HG02759 (cell line): ENCODE measurements at regions not wholly inside any gene's neighbourhood (a gene's known extent, or its start where the extent isn't known, plus 50 kb on each side); places are given as distances from the start of the nearest gene placed in this dataset.
"Not testable (repeated sequence)": the region's sequence is repeated elsewhere in the genome, so short reads cannot be mapped to it uniquely, and the experiment has no call there.

Experiments
- ATAC-seq: cut with Tn5 transposase; IDR thresholded peaks from one replicate; pipeline ENCODE4 v1.9.1; 2021; ENCODE audit warnings: mild to moderate bottlenecking, moderate library complexity; ENCODE audit not compliant: unreplicated experiment

DNA sequence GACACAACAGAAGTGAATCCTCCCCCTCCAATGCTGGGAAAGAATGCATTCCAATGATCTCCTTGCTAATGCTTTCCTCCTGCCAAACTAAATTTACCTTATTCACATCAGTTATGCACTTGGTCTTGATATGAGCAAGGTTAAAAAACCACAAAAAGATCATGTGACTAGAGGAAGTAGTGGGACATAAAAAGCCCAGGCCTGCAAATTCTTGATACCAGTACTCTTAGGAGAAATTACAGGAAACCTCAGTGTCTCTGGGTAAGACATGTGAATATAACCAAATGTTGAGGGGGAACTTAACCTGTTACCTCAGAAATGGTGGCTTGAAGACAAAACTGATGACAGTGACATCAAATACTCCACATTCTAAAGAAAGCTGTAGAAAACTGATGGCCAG, 427.1 kb downstream of the RPS29 start:
- ATAC-seq, result no peak

GRCh38 chr14:49139593-49139992, 446.6 kb downstream of the RPS29 start:
- ATAC-seq, result no peak

DNA sequence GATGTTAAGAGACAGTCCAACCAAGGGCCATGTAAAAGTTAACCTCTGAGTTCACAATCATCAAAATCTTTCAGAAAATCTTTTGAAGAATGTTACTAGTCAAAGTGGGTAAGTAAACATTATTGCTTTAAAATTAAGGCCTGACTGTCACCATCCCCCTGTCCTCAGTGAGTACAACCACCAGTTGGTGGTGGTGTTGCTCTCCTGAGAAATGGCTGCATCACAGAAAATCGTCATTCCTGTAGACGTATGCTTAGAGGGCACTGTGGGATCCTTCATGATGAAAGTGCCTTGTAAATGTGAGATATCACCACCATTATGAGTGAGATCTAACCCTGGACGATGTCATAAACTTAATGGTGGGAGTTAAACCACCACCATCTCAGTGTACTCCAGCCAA, 451.2 kb downstream of the RPS29 start:
- ATAC-seq, result no peak

- no peak for ATAC-seq
These were observed 464.9 kb downstream of the RPS29 start for GRCh38 chr14:49121246-49121645.

- no peak for ATAC-seq
These were observed 471.9 kb downstream of the RPS29 start for GRCh38 chr14:49114161-49114893.

- ATAC-seq, result no peak
These were observed 479.2 kb downstream of the RPS29 start for GRCh38 chr14:49106741-49107667.

GRCh38 chr14:49105956-49106355, 480.2 kb downstream of the RPS29 start:
- no peak for ATAC-seq

GRCh38 chr14:49105512-49105911, 480.7 kb downstream of the RPS29 start:
- no peak for ATAC-seq

- no peak for ATAC-seq
These were observed 493.8 kb downstream of the RPS29 start for GRCh38 chr14:49092345-49092744.

DNA sequence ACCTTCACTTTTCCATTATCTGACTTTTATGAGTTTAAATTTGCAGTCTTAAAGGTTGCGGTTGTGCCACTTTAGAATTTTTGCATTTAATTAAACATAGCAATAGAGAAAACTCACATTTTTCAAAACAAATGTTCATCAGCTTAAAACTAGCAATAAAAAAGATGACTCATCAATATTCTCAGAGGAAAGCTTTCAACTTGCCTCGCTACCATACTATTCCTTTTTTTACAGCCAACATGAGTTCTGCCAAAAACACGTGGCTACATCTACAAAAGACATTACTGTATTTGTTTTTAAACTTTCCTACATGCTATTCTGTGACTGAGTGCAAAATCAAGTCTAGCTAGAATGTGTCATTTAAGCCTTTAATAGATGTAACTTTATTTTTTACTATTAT, 497.1 kb downstream of the RPS29 start:
- no peak for ATAC-seq

DNA sequence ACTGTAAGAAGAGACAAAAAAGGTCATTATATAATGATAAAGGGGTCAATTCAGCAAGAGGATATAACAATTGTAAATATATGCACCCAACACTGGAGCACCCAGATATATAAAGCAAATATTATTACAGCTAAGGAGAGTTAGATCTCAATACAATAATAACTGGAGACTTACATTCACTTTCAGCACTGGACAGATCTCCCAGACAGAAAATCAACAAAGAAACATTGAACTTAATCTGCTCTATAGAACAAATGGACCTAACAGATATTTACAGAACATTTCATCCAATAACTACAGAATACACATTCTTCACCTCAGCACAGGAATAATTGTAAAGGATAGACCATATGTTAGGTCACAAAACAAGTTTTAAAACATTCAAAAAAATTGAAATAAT, 512.9 kb downstream of the RPS29 start:
- not testable (repeated sequence) for ATAC-seq

DNA sequence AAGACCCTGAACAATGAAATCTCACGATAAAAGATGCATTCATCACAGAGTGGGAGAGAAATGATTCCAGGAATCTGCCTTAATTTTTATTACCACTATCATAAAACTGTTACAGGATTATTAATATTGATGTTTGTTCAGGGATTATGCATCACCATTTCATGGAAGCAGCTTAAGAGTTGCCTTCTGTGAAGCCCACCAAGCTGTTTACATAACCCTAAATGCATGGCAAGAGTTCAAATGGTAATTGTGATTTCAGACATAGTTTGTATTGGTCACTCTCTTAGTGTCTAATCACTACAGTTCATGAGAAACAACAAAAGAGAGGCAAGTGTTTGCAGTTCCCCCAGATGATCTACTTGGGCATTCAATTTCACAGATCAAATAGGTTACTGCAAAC, 527.7 kb downstream of the RPS29 start:
- no peak for ATAC-seq

- no peak for ATAC-seq
These were observed 528.2 kb downstream of the RPS29 start for GRCh38 chr14:49057838-49058510.

- no peak for ATAC-seq
These were observed 530.2 kb downstream of the RPS29 start for GRCh38 chr14:49056021-49056420.

GRCh38 chr14:49052521-49052920, 533.7 kb downstream of the RPS29 start:
- no peak for ATAC-seq

DNA sequence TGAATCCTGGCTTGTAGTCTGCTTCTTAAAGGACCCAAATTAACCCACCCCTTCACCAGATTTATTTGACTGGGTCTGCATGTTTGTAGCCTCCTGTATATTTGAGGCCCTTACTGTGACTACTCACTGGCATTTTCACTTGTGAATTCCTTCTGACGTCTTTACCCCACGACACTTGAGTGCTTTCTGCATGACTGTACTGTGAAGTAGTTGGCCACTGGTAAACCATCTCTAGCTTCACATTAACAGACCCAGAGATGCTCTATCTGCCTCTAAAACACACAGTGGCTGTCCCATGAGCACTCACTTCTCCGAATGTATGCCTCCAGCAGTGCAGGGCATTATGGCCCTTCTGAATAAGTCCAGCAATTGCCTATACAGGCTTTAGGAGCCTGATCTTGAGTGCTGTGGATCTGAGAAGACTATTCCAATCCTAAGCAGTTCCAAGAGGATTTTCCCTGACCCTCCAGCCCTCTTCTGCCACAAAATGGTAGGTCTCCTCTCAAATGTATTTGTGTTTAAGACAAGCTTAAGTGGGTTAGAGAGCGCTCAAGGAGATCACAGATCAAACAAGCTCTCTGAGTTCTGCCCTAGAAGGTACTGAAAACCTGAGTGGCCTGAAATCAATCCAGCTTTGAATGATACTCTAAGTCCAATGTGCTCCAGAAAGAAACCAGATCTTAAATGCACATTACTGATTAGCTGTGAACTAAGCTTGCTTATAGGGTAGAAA, 534.7 kb downstream of the RPS29 start:
- ATAC-seq, result no peak

GRCh38 chr14:49050822-49051221, 535.4 kb downstream of the RPS29 start:
- no peak for ATAC-seq

DNA sequence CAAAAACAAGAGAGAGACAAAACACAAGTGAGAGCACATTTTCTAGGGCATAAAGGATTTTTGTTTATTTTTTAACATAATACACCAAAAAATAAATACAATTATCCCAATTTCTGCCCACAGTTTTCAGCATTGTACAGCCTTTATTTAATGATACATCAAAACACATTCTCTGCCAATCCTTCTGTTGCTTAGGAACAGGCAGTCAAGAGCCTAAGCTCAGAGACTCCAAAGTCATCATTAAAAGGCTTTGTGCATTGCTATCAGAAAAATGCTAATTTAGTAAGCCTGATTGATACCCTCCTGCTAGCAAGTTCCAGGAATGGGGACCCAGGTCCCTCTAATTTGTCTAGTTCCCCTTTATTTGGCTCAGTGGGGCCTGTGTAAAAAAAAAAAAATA, 536.5 kb downstream of the RPS29 start:
- ATAC-seq, result no peak

DNA sequence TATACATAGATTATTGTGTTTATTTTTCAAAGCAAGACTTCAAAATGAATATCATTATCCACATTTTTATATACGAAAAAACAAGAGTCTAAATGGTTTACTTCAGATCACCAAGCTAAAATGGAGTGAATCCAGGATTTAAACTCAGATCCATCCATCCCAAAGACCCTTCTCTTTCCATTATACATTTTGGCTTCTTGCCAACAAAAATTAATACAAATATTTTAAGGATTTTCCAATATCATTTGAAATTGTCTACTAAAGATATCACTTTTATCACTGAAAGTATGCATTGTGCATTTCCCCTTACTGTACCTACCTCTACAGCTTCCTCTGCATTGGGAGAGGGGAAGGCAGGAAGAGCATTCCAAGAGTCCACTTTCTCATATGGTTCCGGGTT, 541.2 kb downstream of the RPS29 start:
- ATAC-seq, result no peak

- no peak for ATAC-seq
These were observed 549.1 kb downstream of the RPS29 start for GRCh38 chr14:49036984-49037516.

DNA sequence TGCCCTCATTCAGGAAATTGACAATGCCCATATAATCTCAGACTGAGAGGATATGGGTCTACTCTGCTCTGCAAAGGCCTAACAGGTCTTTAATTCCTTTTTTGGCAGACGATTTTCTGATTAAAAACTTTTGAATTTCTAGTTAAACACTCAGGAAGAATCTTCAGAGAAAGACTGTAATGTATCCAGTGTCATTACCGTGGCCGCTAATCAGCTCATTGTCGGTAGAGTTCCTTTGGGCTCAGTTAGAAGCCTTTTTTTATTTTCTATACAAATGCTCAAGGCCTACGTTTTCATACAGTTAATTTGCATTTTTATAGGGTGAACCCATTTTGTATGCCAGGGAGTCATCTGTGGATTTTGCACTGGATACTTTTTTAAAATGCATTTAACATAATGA, 549.9 kb downstream of the RPS29 start:
- ATAC-seq, result no peak
